Nephron (organoid): ENCODE measurements at regions not wholly inside any gene's neighbourhood (a gene's known extent, or its start where the extent isn't known, plus 50 kb on each side); places are given as distances from the start of the nearest gene placed in this dataset.

Experiments used
- H3K27ac Mint-ChIP-seq, 3 experiments: 2 replicates each; pipeline ENCODE4 v1.8.0; 2020; ENCODE audit warnings: mixed read lengths in 3 of 3, mild to moderate bottlenecking in 2 of 3, moderate library complexity in 1 of 3
- H3K27me3 Mint-ChIP-seq: 2 replicates; pipeline ENCODE4 v1.8.0; 2021; ENCODE audit warnings: low read depth, mild to moderate bottlenecking, moderate library complexity, mixed read lengths
- H3K36me3 Mint-ChIP-seq: 2 replicates; pipeline ENCODE4 v1.8.0; 2020; ENCODE audit warnings: low read depth, mixed read lengths
- H3K4me1 Mint-ChIP-seq: 2 replicates; pipeline ENCODE4 v1.8.0; 2020; ENCODE audit warnings: mixed read lengths
- H3K4me3 Mint-ChIP-seq, 3 experiments: 2 replicates each; pipeline ENCODE4 v1.8.0; 2020; ENCODE audit warnings: mild to moderate bottlenecking in 3 of 3, mixed read lengths in 3 of 3, moderate library complexity in 2 of 3
- H3K9me3 Mint-ChIP-seq: 2 replicates; pipeline ENCODE4 v1.8.0; 2020; ENCODE audit warnings: mixed read lengths
- TF ChIP-seq, protein P1 (sequence below), 3 experiments: fragments of 200-600 bp; sonication (generic); IDR thresholded peaks; one replicate each; pipeline ENCODE4 v1.5.0; 2021; ENCODE audit warnings: antibody characterized with exemption in 3 of 3; ENCODE audit not compliant: unreplicated experiment in 3 of 3

DNA sequence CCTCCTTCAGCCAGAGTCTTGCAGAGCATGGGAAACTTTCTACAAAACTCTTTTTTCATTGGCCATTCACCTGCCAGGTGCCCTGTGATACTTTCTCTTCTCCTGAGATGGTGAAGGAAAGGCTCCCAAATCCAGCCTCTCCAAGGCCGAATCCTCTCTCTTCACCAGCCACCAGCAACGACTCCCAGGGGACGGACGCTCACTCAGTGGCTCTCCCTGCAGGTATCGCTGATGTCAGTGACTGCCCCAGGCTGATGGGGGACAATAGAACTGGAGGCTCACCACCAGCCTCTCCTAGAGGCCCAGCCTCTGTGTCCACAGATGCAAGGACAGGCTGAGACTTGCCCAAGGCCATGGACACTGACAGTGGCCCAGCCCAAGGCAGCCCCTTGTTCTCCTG lies 204.1 kb downstream of the BCL11B start:
- Mint-ChIP-seq H3K4me3 (no peak overlapping the region), H3K27ac (no peak overlapping the region), H3K4me1 (no peaks in the 10 kb centered on the region), H3K27me3 (peaks cover 5% of the 10 kb centered on the region), H3K36me3 (no peaks in the 10 kb centered on the region), H3K9me3 (peaks cover 14% of the 10 kb centered on the region)
- TF ChIP-seq, protein P1, sequence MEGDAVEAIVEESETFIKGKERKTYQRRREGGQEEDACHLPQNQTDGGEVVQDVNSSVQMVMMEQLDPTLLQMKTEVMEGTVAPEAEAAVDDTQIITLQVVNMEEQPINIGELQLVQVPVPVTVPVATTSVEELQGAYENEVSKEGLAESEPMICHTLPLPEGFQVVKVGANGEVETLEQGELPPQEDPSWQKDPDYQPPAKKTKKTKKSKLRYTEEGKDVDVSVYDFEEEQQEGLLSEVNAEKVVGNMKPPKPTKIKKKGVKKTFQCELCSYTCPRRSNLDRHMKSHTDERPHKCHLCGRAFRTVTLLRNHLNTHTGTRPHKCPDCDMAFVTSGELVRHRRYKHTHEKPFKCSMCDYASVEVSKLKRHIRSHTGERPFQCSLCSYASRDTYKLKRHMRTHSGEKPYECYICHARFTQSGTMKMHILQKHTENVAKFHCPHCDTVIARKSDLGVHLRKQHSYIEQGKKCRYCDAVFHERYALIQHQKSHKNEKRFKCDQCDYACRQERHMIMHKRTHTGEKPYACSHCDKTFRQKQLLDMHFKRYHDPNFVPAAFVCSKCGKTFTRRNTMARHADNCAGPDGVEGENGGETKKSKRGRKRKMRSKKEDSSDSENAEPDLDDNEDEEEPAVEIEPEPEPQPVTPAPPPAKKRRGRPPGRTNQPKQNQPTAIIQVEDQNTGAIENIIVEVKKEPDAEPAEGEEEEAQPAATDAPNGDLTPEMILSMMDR (IDR thresholded peaks at IDR 0.05; ENCODE audit: unreplicated experiment in 3 of 3) = no peak

DNA sequence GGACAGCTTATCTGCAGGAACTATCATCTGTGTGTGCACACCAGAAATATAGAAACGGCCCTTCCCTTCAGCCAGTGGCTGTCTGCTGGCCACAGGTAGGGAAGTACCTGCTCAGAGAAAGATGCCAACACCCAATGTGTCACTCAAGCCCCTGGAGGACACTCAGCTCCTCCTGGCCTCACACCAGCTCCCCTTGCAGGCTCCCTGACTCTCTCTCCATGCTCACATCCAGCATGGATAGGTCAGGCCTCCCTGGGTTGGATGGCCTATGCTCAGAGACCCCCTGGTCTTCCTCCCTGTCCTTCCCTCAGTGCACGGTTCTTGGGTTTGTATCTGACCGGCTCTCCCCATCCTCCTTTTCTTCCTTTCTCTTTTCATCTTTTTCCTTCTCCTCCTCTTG lies 202.1 kb downstream of the BCL11B start:
- peaks cover 14% of the 10 kb centered on the region for H3K9me3 Mint-ChIP-seq

DNA sequence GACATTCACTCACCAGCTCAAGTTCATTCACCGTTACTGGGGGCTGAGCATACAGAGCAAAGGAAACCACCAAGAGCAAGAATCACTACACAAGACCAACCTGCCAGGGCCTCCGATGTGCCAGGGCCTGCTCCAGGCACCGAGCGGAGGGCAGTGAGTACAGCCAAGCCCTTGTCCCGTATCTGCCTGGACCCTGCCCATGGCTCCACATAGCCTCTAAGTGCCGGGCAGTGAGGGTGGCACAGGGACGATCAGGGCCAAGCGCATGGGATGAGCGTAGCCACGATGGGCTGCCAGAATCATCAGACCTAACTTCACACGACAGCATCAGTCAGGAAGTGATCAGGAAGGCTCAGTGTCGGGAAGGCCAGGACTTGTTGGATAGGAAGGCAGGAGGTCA lies 199.6 kb downstream of the BCL11B start:
- H3K4me1 Mint-ChIP-seq = no peaks in the 10 kb centered on the region
- peaks cover 14% of the 10 kb centered on the region for H3K9me3 Mint-ChIP-seq
- no peak overlapping the region for H3K4me3 Mint-ChIP-seq
- H3K36me3 Mint-ChIP-seq = no peaks in the 10 kb centered on the region
- H3K27ac Mint-ChIP-seq = no peak overlapping the region
- TF ChIP-seq, protein P1 (IDR thresholded peaks at IDR 0.05; ENCODE audit: unreplicated experiment in 3 of 3) = no peak
- H3K27me3 Mint-ChIP-seq = peaks cover 5% of the 10 kb centered on the region

More for the DNA sequence above, 202.1 kb downstream of the BCL11B start:
- Mint-ChIP-seq H3K36me3 (no peaks in the 10 kb centered on the region), H3K27me3 (peaks cover 5% of the 10 kb centered on the region), H3K27ac (no peak overlapping the region), H3K4me1 (no peaks in the 10 kb centered on the region), H3K4me3 (no peak overlapping the region)
- TF ChIP-seq, protein P1 (IDR thresholded peaks at IDR 0.05; ENCODE audit: unreplicated experiment in 3 of 3) = no peak

DNA sequence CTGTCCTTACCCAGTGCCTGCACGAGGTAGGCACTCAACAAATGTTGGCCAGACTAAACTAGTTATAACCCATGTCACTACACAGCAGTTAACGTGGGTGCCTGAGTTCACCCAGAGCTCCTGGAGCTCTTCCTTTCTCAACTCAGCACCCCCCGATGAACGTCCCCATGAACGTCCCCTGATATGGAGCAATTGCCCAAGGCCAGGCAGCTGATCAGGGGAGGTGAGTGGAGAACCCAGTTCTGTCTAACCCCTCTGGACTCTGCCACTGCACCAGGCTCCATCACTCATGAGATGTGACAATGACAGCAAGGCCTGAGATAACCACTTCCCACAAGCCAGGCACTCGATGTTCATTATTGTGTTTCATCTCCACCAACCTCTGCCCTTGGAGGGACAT lies 199.0 kb downstream of the BCL11B start:
- Mint-ChIP-seq H3K36me3 (no peaks in the 10 kb centered on the region), H3K27me3 (peaks cover 5% of the 10 kb centered on the region), H3K4me1 (no peaks in the 10 kb centered on the region), H3K9me3 (peaks cover 14% of the 10 kb centered on the region), H3K4me3 (no peak overlapping the region), H3K27ac (no peak overlapping the region)
- TF ChIP-seq, protein P1 (IDR thresholded peaks at IDR 0.05; ENCODE audit: unreplicated experiment in 3 of 3) = no peak

DNA sequence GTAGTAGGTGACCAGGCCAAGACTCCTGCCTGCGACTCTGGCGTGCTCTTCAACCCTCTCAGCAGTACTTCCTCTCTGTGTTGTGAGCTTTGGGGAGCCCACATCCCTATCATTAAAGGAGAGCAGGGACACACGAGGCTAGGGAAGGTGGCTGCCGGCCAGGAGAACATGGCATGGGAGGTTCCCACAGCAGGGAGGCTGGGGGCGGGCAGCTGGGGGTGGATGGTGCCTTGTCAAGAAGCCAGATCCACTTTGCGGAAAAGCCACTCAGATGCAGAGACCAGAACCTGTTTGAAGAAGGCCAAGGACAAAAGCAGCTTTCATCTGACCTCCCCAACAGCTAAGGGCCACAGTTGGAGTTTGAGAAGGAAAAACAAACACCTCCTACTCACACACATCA lies 198.6 kb downstream of the BCL11B start:
- Mint-ChIP-seq H3K27me3 (peaks cover 5% of the 10 kb centered on the region), H3K4me3 (no peak overlapping the region)

DNA sequence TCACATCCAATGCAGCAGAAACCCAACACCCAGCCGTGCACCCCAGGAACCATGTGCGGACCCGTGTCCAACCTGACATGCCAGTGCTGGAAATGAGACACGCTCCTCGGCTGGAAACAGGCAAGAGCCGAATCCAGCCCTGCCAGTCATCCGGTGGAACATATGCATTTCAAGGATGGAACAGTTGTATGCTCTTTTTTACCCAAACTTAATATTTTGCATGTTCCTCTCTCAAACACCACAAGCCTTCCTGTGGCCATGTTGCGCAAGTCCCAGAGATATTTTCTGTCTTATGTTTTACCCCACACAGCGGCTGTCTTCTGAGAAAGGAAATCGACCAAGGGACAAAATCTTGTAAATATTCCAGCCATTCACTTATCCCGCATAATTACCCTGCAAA lies 196.9 kb downstream of the BCL11B start:
- H3K27ac Mint-ChIP-seq = no peak overlapping the region
- H3K4me3 Mint-ChIP-seq = no peak overlapping the region
- TF ChIP-seq, protein P1 (IDR thresholded peaks at IDR 0.05; ENCODE audit: unreplicated experiment in 3 of 3) = no peak
- peaks cover 16% of the 10 kb centered on the region for H3K27me3 Mint-ChIP-seq
- H3K36me3 Mint-ChIP-seq = no peaks in the 10 kb centered on the region
- H3K4me1 Mint-ChIP-seq = no peaks in the 10 kb centered on the region
- peaks cover 9% of the 10 kb centered on the region for H3K9me3 Mint-ChIP-seq

More for the DNA sequence above, 198.6 kb downstream of the BCL11B start:
- TF ChIP-seq, protein P1 (IDR thresholded peaks at IDR 0.05; ENCODE audit: unreplicated experiment in 3 of 3) = no peak
- H3K4me1 Mint-ChIP-seq = no peaks in the 10 kb centered on the region
- peaks cover 14% of the 10 kb centered on the region for H3K9me3 Mint-ChIP-seq
- no peak overlapping the region for H3K27ac Mint-ChIP-seq
- H3K36me3 Mint-ChIP-seq = no peaks in the 10 kb centered on the region
